Spinal cord (tissue), 9 donors: ENCODE measurements at regions not wholly inside any gene's neighbourhood (a gene's known extent, or its start where the extent isn't known, plus 50 kb on each side); places are given as distances from the start of the nearest gene placed in this dataset.
A peak's percentile ranks its signal among the peaks of the same experiment; 100 is the strongest.

Experiments
- DNase-seq, 6 donors: peaks; one replicate each; pipeline versions ENCODE4 v3.0.0 to v3.0.0-alpha.2; 2013 to 2015; ENCODE audit warnings: low spot score in 6 of 6, low read depth in 4 of 6
- H3K27ac ChIP-seq: one replicate; pipeline ENCODE4 v1.5.1; 2013; ENCODE audit warnings: low read depth, low read length, control low read depth
- H3K27me3 ChIP-seq: one replicate; pipeline ENCODE4 v1.6.1; 2013; ENCODE audit warnings: low read length; ENCODE audit not compliant: control insufficient read depth, insufficient read depth
- H3K36me3 ChIP-seq: one replicate; pipeline ENCODE4 v1.6.1; 2013; ENCODE audit warnings: low read length; ENCODE audit not compliant: control insufficient read depth, insufficient read depth
- H3K4me1 ChIP-seq: one replicate; pipeline ENCODE4 v1.6.1; 2013; ENCODE audit warnings: low read length; ENCODE audit not compliant: control insufficient read depth, insufficient read depth
- H3K4me3 ChIP-seq: one replicate; pipeline ENCODE4 v1.5.1; 2013; ENCODE audit warnings: low read depth, low read length, control low read depth
- H3K9me3 ChIP-seq: one replicate; pipeline ENCODE4 v1.6.1; 2013; ENCODE audit warnings: low read length; ENCODE audit not compliant: control insufficient read depth, insufficient read depth
- WGBS: methylation state at CpG from one replicate; pipeline ENCODE4 v1.1.5; 2013; ENCODE audit warnings: missing lambda C conversion rate; ENCODE audit not compliant: insufficient coverage; 5-methylcytosine and 5-hydroxymethylcytosine counted together
- donor health status: healthy.

- H3K4me3 ChIP-seq: no peak overlapping the region
- H3K27me3 ChIP-seq: peaks cover 4% of the 10 kb centered on the region
- no peaks in the 10 kb centered on the region for H3K36me3 ChIP-seq
- no peak for DNase-seq
- H3K4me1 ChIP-seq: no peaks in the 10 kb centered on the region
- no peak overlapping the region for H3K27ac ChIP-seq
- peaks cover 1% of the 10 kb centered on the region for H3K9me3 ChIP-seq
Observed at GRCh38 chrX:149283853-149284252, 221.3 kb downstream of the IDS start.

- Histone ChIP-seq H3K27me3 (no peaks in the 10 kb centered on the region), H3K27ac (no peak overlapping the region), H3K36me3 (no peaks in the 10 kb centered on the region), H3K4me3 (no peak overlapping the region), H3K4me1 (no peaks in the 10 kb centered on the region), H3K9me3 (peaks cover 1% of the 10 kb centered on the region)
- WGBS: no CpG with 5 or more reads among the region's 1 CpG
- DNase-seq: no peak
Observed at GRCh38 chrX:149282909-149283308, 222.2 kb downstream of the IDS start.

GRCh38 chrX:149280011-149280410 lies 225.1 kb downstream of the IDS start:
- Histone ChIP-seq H3K36me3 (no peaks in the 10 kb centered on the region), H3K27ac (no peak overlapping the region), H3K27me3 (no peaks in the 10 kb centered on the region), H3K4me3 (no peak overlapping the region), H3K4me1 (no peaks in the 10 kb centered on the region), H3K9me3 (peaks cover 1% of the 10 kb centered on the region)
- DNase-seq: no peak

- H3K9me3 ChIP-seq: no peaks in the 10 kb centered on the region
- DNase-seq: no peak
- 29% methylated on average over 1 of the region's 2 CpGs for WGBS
- no peaks in the 10 kb centered on the region for H3K27me3 ChIP-seq
- no peaks in the 10 kb centered on the region for H3K4me1 ChIP-seq
- H3K36me3 ChIP-seq: no peaks in the 10 kb centered on the region
- H3K27ac ChIP-seq: no peak overlapping the region
- H3K4me3 ChIP-seq: no peak overlapping the region
Observed at GRCh38 chrX:149275836-149276235, 229.3 kb downstream of the IDS start.

GRCh38 chrX:149274516-149275105 lies 230.5 kb downstream of the IDS start:
- no peak overlapping the region for H3K27ac ChIP-seq
- 70% methylated on average over 3 of the region's 4 CpGs for WGBS
- H3K4me3 ChIP-seq: no peak overlapping the region

GRCh38 chrX:149272690-149273463 lies 232.2 kb downstream of the IDS start:
- no peaks in the 10 kb centered on the region for H3K36me3 ChIP-seq
- WGBS: 81% methylated on average over 8 of the region's 10 CpGs
- H3K27ac ChIP-seq: no peak overlapping the region
- no peaks in the 10 kb centered on the region for H3K9me3 ChIP-seq
- H3K27me3 ChIP-seq: no peaks in the 10 kb centered on the region
- no peak overlapping the region for H3K4me3 ChIP-seq
- H3K4me1 ChIP-seq: no peaks in the 10 kb centered on the region
- no peak for DNase-seq

More at GRCh38 chrX:149274516-149275105, 230.5 kb downstream of the IDS start:
- H3K9me3 ChIP-seq: no peaks in the 10 kb centered on the region
- H3K4me1 ChIP-seq: no peaks in the 10 kb centered on the region
- no peak for DNase-seq
- no peaks in the 10 kb centered on the region for H3K27me3 ChIP-seq
- no peaks in the 10 kb centered on the region for H3K36me3 ChIP-seq

GRCh38 chrX:149267878-149268813 lies 237.0 kb downstream of the IDS start:
- WGBS: 67% methylated on average over 4 of the region's 6 CpGs
- H3K4me3 ChIP-seq: no peak overlapping the region
- H3K36me3 ChIP-seq: no peaks in the 10 kb centered on the region
- H3K4me1 ChIP-seq: no peaks in the 10 kb centered on the region
- no peak overlapping the region for H3K27ac ChIP-seq
- H3K9me3 ChIP-seq: no peaks in the 10 kb centered on the region
- no peak for DNase-seq
- no peaks in the 10 kb centered on the region for H3K27me3 ChIP-seq

- no peaks in the 10 kb centered on the region for H3K27me3 ChIP-seq
- H3K9me3 ChIP-seq: no peaks in the 10 kb centered on the region
- no peak overlapping the region for H3K4me3 ChIP-seq
- no peaks in the 10 kb centered on the region for H3K4me1 ChIP-seq
- no CpG with 5 or more reads among the region's 1 CpG for WGBS
- no peak overlapping the region for H3K27ac ChIP-seq
- no peaks in the 10 kb centered on the region for H3K36me3 ChIP-seq
- DNase-seq: peak in 1 of 6 donors; percentile 25
Observed at GRCh38 chrX:149262086-149262485, 243.0 kb downstream of the IDS start.

- no peaks in the 10 kb centered on the region for H3K27me3 ChIP-seq
- no peak for DNase-seq
- 100% methylated on average over 1 of the region's 2 CpGs for WGBS
- no peaks in the 10 kb centered on the region for H3K36me3 ChIP-seq
- H3K9me3 ChIP-seq: no peaks in the 10 kb centered on the region
- H3K27ac ChIP-seq: no peak overlapping the region
- H3K4me3 ChIP-seq: no peak overlapping the region
- H3K4me1 ChIP-seq: no peaks in the 10 kb centered on the region
Observed at GRCh38 chrX:149259241-149259640, 245.9 kb downstream of the IDS start.
